Fibroblast of skin of left biceps (primary cell): ENCODE measurements at regions not wholly inside any gene's neighbourhood (a gene's known extent, or its start where the extent isn't known, plus 50 kb on each side); places are given as distances from the start of the nearest gene placed in this dataset.
"Not testable (repeated sequence)": the region's sequence is repeated elsewhere in the genome, so short reads cannot be mapped to it uniquely, and the experiment has no call there.

Source experiments
- DNase-seq, 2 experiments: peaks; one replicate each; pipeline ENCODE4 v3.0.0-alpha.2; 2013; ENCODE audit warnings: low read depth in 2 of 2

GRCh38 chr2:21841341-21841740, 717.6 kb downstream of the TDRD15 start:
- no peak for DNase-seq

- DNase-seq: not testable (repeated sequence)
These were observed 726.6 kb downstream of the TDRD15 start for GRCh38 chr2:21850367-21850766.

GRCh38 chr2:21854938-21855337, 731.2 kb downstream of the TDRD15 start:
- DNase-seq: no peak

GRCh38 chr2:21856708-21857107, 732.9 kb downstream of the TDRD15 start:
- DNase-seq: no peak

GRCh38 chr2:21860907-21861306, 737.1 kb downstream of the TDRD15 start:
- no peak for DNase-seq

GRCh38 chr2:21866316-21866715, 742.5 kb downstream of the TDRD15 start:
- no peak for DNase-seq

- no peak for DNase-seq
These were observed 764.1 kb downstream of the TDRD15 start for GRCh38 chr2:21887881-21888280.

GRCh38 chr2:21890041-21890440, 766.3 kb downstream of the TDRD15 start:
- no peak for DNase-seq

- DNase-seq: no peak
These were observed 766.9 kb downstream of the TDRD15 start for GRCh38 chr2:21890716-21891115.

- DNase-seq: no peak
These were observed 767.4 kb downstream of the TDRD15 start for GRCh38 chr2:21891191-21891590.

GRCh38 chr2:21892140-21892539, 768.4 kb downstream of the TDRD15 start:
- no peak for DNase-seq

GRCh38 chr2:21895200-21895599, 771.4 kb downstream of the TDRD15 start:
- no peak for DNase-seq

GRCh38 chr2:21908712-21909380, 785.1 kb downstream of the TDRD15 start:
- DNase-seq: not testable (repeated sequence)

GRCh38 chr2:21910832-21911507, 787.2 kb downstream of the TDRD15 start:
- no peak for DNase-seq

GRCh38 chr2:21912405-21912804, 788.6 kb downstream of the TDRD15 start:
- DNase-seq: no peak

- no peak for DNase-seq
These were observed 791.4 kb downstream of the TDRD15 start for GRCh38 chr2:21915201-21915600.

- no peak for DNase-seq
These were observed 793.3 kb downstream of the TDRD15 start for GRCh38 chr2:21916934-21917522.

GRCh38 chr2:21920721-21921120, 797.0 kb downstream of the TDRD15 start:
- DNase-seq: no peak

- DNase-seq: no peak
These were observed 801.0 kb downstream of the TDRD15 start for GRCh38 chr2:21924640-21925285.

GRCh38 chr2:21928292-21928691, 804.5 kb downstream of the TDRD15 start:
- no peak for DNase-seq

GRCh38 chr2:21930226-21930625, 806.5 kb downstream of the TDRD15 start:
- no peak for DNase-seq

GRCh38 chr2:21939967-21940366, 816.2 kb downstream of the TDRD15 start:
- DNase-seq: peak; percentile 18 to 30

GRCh38 chr2:21944536-21944935, 820.8 kb downstream of the TDRD15 start:
- no peak for DNase-seq
